ENCODE measurements at regions not wholly inside any gene's neighbourhood (a gene's known extent, or its start where the extent isn't known, plus 50 kb on each side); places are given as distances from the start of the nearest gene placed in this dataset.

GRCh38 chr14:76690502-76691105 is 70.7 kb upstream of the VASH1 start:
- Mint-ChIP-seq H3K4me1 (no peaks in the 10 kb centered on the region), H3K36me3 (peaks cover 5% of the 10 kb centered on the region), H3K4me3 (no peak overlapping the region), H3K9me3 (peaks cover 28% of the 10 kb centered on the region), H3K27me3 (ENCODE audit: low read depth) (peaks cover 1% of the 10 kb centered on the region), H3K27ac (no peak overlapping the region)
- TF ChIP-seq, protein P1, sequence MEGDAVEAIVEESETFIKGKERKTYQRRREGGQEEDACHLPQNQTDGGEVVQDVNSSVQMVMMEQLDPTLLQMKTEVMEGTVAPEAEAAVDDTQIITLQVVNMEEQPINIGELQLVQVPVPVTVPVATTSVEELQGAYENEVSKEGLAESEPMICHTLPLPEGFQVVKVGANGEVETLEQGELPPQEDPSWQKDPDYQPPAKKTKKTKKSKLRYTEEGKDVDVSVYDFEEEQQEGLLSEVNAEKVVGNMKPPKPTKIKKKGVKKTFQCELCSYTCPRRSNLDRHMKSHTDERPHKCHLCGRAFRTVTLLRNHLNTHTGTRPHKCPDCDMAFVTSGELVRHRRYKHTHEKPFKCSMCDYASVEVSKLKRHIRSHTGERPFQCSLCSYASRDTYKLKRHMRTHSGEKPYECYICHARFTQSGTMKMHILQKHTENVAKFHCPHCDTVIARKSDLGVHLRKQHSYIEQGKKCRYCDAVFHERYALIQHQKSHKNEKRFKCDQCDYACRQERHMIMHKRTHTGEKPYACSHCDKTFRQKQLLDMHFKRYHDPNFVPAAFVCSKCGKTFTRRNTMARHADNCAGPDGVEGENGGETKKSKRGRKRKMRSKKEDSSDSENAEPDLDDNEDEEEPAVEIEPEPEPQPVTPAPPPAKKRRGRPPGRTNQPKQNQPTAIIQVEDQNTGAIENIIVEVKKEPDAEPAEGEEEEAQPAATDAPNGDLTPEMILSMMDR (IDR thresholded peaks at IDR 0.05; ENCODE audit: unreplicated experiment), result no peak
- no peak for DNase-seq (ENCODE audit: low spot score in 2 of 2, unreplicated experiment in 2 of 2)

DNA sequence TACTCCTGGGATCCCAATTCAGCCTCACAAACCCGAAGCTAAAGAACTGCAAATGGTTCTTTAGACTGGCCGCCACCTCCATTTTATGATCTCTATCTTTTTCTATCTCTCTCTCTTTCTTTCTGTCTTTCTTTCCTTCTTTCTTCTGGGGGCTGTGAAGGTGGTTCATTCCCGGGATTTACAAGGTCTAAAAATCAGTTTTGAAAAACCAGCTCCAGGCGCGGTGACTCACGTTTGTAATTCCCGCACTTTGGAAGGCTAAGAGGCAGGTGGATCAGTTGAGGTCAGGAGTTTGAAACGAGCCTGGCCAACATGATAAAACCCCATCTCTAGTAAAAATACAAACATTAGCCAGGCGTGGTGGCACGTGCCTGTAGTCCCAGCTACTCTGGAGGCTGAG is 67.2 kb upstream of the VASH1 start:
- peaks cover 4% of the 10 kb centered on the region for H3K9me3 Mint-ChIP-seq
- H3K4me1 Mint-ChIP-seq, result no peaks in the 10 kb centered on the region
- DNase-seq (ENCODE audit: low spot score in 2 of 2, unreplicated experiment in 2 of 2), result no peak
- TF ChIP-seq, protein P1 (IDR thresholded peaks at IDR 0.05; ENCODE audit: unreplicated experiment), result no peak
- no peak overlapping the region for H3K4me3 Mint-ChIP-seq
- peaks cover 2% of the 10 kb centered on the region for H3K36me3 Mint-ChIP-seq
- no peak overlapping the region for H3K27ac Mint-ChIP-seq
- H3K27me3 Mint-ChIP-seq (ENCODE audit: low read depth), result peaks cover 1% of the 10 kb centered on the region

GRCh38 chr14:76695263-76695920 is 65.9 kb upstream of the VASH1 start:
- H3K36me3 Mint-ChIP-seq, result no peaks in the 10 kb centered on the region
- no peak for DNase-seq (ENCODE audit: low spot score in 2 of 2, unreplicated experiment in 2 of 2)
- peaks cover 1% of the 10 kb centered on the region for H3K27me3 Mint-ChIP-seq (ENCODE audit: low read depth)
- no peaks in the 10 kb centered on the region for H3K9me3 Mint-ChIP-seq
- TF ChIP-seq, protein P1 (IDR thresholded peaks at IDR 0.05; ENCODE audit: unreplicated experiment), result no peak
- no peak overlapping the region for H3K4me3 Mint-ChIP-seq
- no peak overlapping the region for H3K27ac Mint-ChIP-seq
- H3K4me1 Mint-ChIP-seq, result no peaks in the 10 kb centered on the region

DNA sequence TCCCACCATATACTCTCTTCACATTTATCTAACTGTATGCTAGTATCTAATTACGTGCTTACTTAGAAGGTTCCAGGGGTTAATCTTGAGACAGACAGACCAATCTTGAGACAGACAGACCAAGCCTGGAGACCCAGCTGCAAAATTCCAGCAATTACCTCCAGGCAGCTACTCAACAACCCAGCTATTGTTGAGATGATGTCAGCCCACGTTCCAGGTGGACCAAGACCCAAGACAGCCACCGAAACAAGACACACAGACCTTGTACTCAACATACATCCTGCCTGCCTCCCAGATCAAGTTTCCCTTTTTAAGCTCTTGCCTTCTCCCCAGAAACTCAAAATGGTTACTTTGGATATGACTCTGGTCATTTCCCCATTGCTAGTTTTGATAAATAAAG is 64.9 kb upstream of the VASH1 start:
- Mint-ChIP-seq H3K36me3 (no peaks in the 10 kb centered on the region), H3K4me1 (no peaks in the 10 kb centered on the region), H3K27ac (no peak overlapping the region), H3K27me3 (ENCODE audit: low read depth) (peaks cover 1% of the 10 kb centered on the region), H3K9me3 (no peaks in the 10 kb centered on the region), H3K4me3 (no peak overlapping the region)
- TF ChIP-seq, protein P1 (IDR thresholded peaks at IDR 0.05; ENCODE audit: unreplicated experiment), result no peak
- no peak for DNase-seq (ENCODE audit: low spot score in 2 of 2, unreplicated experiment in 2 of 2)

GRCh38 chr14:76696791-76697190 is 64.5 kb upstream of the VASH1 start:
- peaks cover 1% of the 10 kb centered on the region for H3K27me3 Mint-ChIP-seq (ENCODE audit: low read depth)
- no peaks in the 10 kb centered on the region for H3K4me1 Mint-ChIP-seq
- no peak for DNase-seq (ENCODE audit: low spot score in 2 of 2, unreplicated experiment in 2 of 2)
- TF ChIP-seq, protein P1 (IDR thresholded peaks at IDR 0.05; ENCODE audit: unreplicated experiment), result no peak
- H3K27ac Mint-ChIP-seq, result no peak overlapping the region
- H3K36me3 Mint-ChIP-seq, result no peaks in the 10 kb centered on the region
- H3K9me3 Mint-ChIP-seq, result no peaks in the 10 kb centered on the region
- no peak overlapping the region for H3K4me3 Mint-ChIP-seq

All from mesothelial cell of epicardium (in vitro differentiated cells).